GM12878 (cell line): ENCODE measurements at regions not wholly inside any gene's neighbourhood (a gene's known extent, or its start where the extent isn't known, plus 50 kb on each side); places are given as distances from the start of the nearest gene placed in this dataset.

ENCODE experiments used
- ATAC-seq: fragments of 200-7000 bp; cut with Tn5 transposase; 3 replicates; pipeline ENCODE4 v1.9.1; 2020; ENCODE audit warnings: mild to moderate bottlenecking, moderate library complexity
- BruUV-seq: library from RNA; stranded (reverse); fragments of 400-500 nt; replicated peaks from 2 replicates; lab custom pipeline; 2021; lab: Mats Ljungman, UMichigan
- CTCF ChIA-PET: fragments of 300-600 bp; sonication (Branson Sonifier 250); formaldehyde crosslinking; extraction: SDS; loops from one replicate; lab custom pipeline; 2021; ENCODE audit warnings: inconsistent platforms; lab: Yijun Ruan, JAX
- POLR2A ChIA-PET: fragments of 350-600 bp; formaldehyde crosslinking; extraction: SDS; loops from one replicate; lab custom pipeline; 2021; ENCODE audit warnings: inconsistent platforms; lab: Charles Lee
- RAD21 ChIA-PET: fragments of 300-600 bp; sonication (Branson Sonifier 250); formaldehyde crosslinking; loops from one replicate; lab custom pipeline; 2023; ENCODE audit warnings: antibody characterized with exemption; ENCODE audit not compliant: unreplicated experiment; lab: Charles Lee
- SMC1A ChIA-PET: fragments of 300-600 bp; sonication (Branson Sonifier 250); formaldehyde crosslinking; loops from one replicate; lab custom pipeline; 2023; ENCODE audit not compliant: unreplicated experiment, uncharacterized antibody; lab: Charles Lee
- DNase-seq: peaks from one replicate; pipeline ENCODE4 v3.0.0-alpha.2; 2011; ENCODE audit warnings: low read depth, low spot score
- FAIRE-seq: peaks from 3 replicates; lab custom pipeline; 2011; peaks lifted over from hg19 to GRCh38; lab: Jason Lieb, UNC
- H2AFZ ChIP-seq: 2 replicates; pipeline ENCODE4 v1.6.0; 2011; ENCODE audit warnings: low read depth, low read length, control low read depth; ENCODE audit not compliant: control insufficient read depth
- H3K27ac ChIP-seq: 2 replicates; pipeline ENCODE4 v1.5.1; 2011; ENCODE audit warnings: control low read depth; ENCODE audit not compliant: control insufficient read depth, insufficient read depth
- H3K27me3 ChIP-seq, 2 experiments: replicated peaks in 1 of 2; 2 replicates each; pipeline versions ENCODE4 v1.6.0 to v1.6.1; 2011; ENCODE audit warnings: low read length in 1 of 2; ENCODE audit not compliant: control insufficient read depth in 2 of 2, insufficient read depth in 2 of 2
- H3K36me3 ChIP-seq, 2 experiments: 2 replicates each; pipeline ENCODE4 v1.5.1; 2011; ENCODE audit warnings: low read length in 1 of 2; ENCODE audit not compliant: control insufficient read depth in 2 of 2, insufficient read depth in 2 of 2
- H3K4me1 ChIP-seq: 2 replicates; pipeline ENCODE4 v1.6.1; 2011; ENCODE audit warnings: mild to moderate bottlenecking, low read length, moderate library complexity, mixed read lengths; ENCODE audit not compliant: control insufficient read depth, insufficient read depth
- H3K4me2 ChIP-seq: 2 replicates; pipeline ENCODE4 v1.6.0; 2011; ENCODE audit warnings: control low read depth; ENCODE audit not compliant: control insufficient read depth, insufficient read depth
- H3K4me3 ChIP-seq: fragments of 200-600 bp; sonication (generic); 2 replicates; pipeline ENCODE4 v1.5.1; 2016
- H3K79me2 ChIP-seq: 2 replicates; pipeline ENCODE4 v1.6.0; 2011; ENCODE audit warnings: low read length; ENCODE audit not compliant: control insufficient read depth, insufficient read depth
- H3K9ac ChIP-seq: 2 replicates; pipeline ENCODE4 v1.8.0; 2011; ENCODE audit warnings: low read length, control low read depth, mixed read lengths; ENCODE audit not compliant: control insufficient read depth, insufficient read depth
- H3K9me3 ChIP-seq: replicated peaks from 3 replicates; pipeline ENCODE4 v1.5.1; 2011; ENCODE audit warnings: mild to moderate bottlenecking, low read length; ENCODE audit not compliant: control insufficient read depth, insufficient read depth
- H4K20me1 ChIP-seq: 2 replicates; pipeline ENCODE4 v1.6.0; 2011; ENCODE audit not compliant: control insufficient read depth, insufficient read depth
- CHD2 ChIP-seq: IDR thresholded peaks from 2 replicates; pipeline ENCODE4 v1.6.1; 2011; ENCODE audit warnings: low read depth, low read length, improper control_type of control experiment, borderline replicate concordance
- EP300 ChIP-seq, 2 experiments: fragments of 150-350 bp in 1 of 2; IDR thresholded peaks; 2 replicates each; pipeline ENCODE4 v1.6.1; 2011 to 2012; ENCODE audit warnings: low read depth in 2 of 2, low read length in 2 of 2, borderline replicate concordance in 1 of 2, improper control_type of control experiment in 1 of 2, inconsistent platforms in 1 of 2; ENCODE audit not compliant: control insufficient read depth in 1 of 2
- FOS ChIP-seq: IDR thresholded peaks from 3 replicates; pipeline ENCODE4 v1.6.1; 2011; ENCODE audit warnings: borderline replicate concordance; ENCODE audit not compliant: insufficient read length; ENCODE audit errors: extremely low read depth
- JUNB ChIP-seq: IDR thresholded peaks from 2 replicates; pipeline ENCODE4 v1.6.1; 2016; ENCODE audit warnings: antibody characterized with exemption, mild to moderate bottlenecking
- MYC ChIP-seq: IDR thresholded peaks from 2 replicates; pipeline ENCODE4 v1.6.1; 2011; ENCODE audit warnings: mild to moderate bottlenecking, low read length, moderate library complexity, inconsistent platforms; ENCODE audit not compliant: insufficient read depth, insufficient replicate concordance, insufficient read length, severe bottlenecking
- POLR2A ChIP-seq: IDR thresholded peaks from 2 replicates; pipeline ENCODE4 v1.6.1; 2011; ENCODE audit warnings: low read depth, mild to moderate bottlenecking, low read length
- POLR2AphosphoS5 ChIP-seq: IDR thresholded peaks from 2 replicates; pipeline ENCODE4 v1.6.1; 2011; ENCODE audit warnings: mild to moderate bottlenecking, low read length, inconsistent platforms
- SMARCA5 ChIP-seq: fragments of 450-650 bp; IDR thresholded peaks from 2 replicates; pipeline ENCODE4 v1.6.1; 2017; ENCODE audit warnings: mild to moderate bottlenecking
- SREBF2 ChIP-seq: IDR thresholded peaks from 2 replicates; pipeline ENCODE4 v1.6.1; 2012; ENCODE audit warnings: mild to moderate bottlenecking, low read length
- ZNF622 ChIP-seq: fragments of 450-650 bp; IDR thresholded peaks from 2 replicates; pipeline ENCODE4 v1.6.1; 2017; ENCODE audit warnings: mild to moderate bottlenecking, inconsistent platforms
- WGBS: methylation state at CpG from one replicate; pipeline ENCODE4 v1.1.6; 2016; ENCODE audit warnings: low lambda C conversion rate; ENCODE audit not compliant: insufficient replicate concordance, insufficient coverage; ENCODE audit errors: missing lambda C conversion rate; 5-methylcytosine and 5-hydroxymethylcytosine counted together
- in situ Hi-C: fragments of 300-500 bp; cut with MboI; formaldehyde crosslinking; loops from 9 replicates; pipeline ENCODE4 v1.14.3; 2018; ENCODE audit warnings: mixed read lengths
- intact Hi-C: fragments of 100-400 bp; cut with micrococcal nuclease; formaldehyde crosslinking; loops from one replicate; pipeline ENCODE4 v1.14.2; 2022; ENCODE audit not compliant: unreplicated experiment
- TF ChIP-seq, protein P1 (sequence below): fragments of 450-650 bp; formaldehyde crosslinking; IDR thresholded peaks from 2 replicates; pipeline ENCODE4 v1.5.0; 2022; ENCODE audit warnings: mild to moderate bottlenecking, missing genetic modification characterization
- TF ChIP-seq, protein P2 (sequence below): fragments of 450-650 bp; IDR thresholded peaks from 2 replicates; pipeline ENCODE4 v1.6.1; 2016; ENCODE audit warnings: mild to moderate bottlenecking, moderate library complexity, borderline replicate concordance
- TF ChIP-seq, protein P3 (sequence below): fragments of 150-350 bp; IDR thresholded peaks from 2 replicates; pipeline ENCODE4 v1.6.1; 2014; ENCODE audit warnings: mild to moderate bottlenecking, low read depth, low read length

DNA sequence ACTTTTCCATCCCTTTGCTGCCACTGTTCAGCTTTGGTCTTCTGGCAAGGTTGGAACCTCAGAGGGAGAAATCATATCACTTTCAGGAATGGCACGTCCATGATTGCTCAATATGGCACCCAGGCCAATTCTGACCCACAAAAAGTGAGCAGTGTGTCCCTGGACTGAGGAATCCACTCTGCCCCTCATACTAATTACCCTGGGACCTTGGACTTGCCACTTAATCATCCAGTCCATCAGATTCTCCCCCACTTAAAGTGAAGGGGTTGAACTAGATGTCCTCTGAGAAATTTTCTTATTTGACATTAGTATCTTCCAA is 449.3 kb upstream of the CITED2 start (continued):
- TF ChIP-seq, protein P1, sequence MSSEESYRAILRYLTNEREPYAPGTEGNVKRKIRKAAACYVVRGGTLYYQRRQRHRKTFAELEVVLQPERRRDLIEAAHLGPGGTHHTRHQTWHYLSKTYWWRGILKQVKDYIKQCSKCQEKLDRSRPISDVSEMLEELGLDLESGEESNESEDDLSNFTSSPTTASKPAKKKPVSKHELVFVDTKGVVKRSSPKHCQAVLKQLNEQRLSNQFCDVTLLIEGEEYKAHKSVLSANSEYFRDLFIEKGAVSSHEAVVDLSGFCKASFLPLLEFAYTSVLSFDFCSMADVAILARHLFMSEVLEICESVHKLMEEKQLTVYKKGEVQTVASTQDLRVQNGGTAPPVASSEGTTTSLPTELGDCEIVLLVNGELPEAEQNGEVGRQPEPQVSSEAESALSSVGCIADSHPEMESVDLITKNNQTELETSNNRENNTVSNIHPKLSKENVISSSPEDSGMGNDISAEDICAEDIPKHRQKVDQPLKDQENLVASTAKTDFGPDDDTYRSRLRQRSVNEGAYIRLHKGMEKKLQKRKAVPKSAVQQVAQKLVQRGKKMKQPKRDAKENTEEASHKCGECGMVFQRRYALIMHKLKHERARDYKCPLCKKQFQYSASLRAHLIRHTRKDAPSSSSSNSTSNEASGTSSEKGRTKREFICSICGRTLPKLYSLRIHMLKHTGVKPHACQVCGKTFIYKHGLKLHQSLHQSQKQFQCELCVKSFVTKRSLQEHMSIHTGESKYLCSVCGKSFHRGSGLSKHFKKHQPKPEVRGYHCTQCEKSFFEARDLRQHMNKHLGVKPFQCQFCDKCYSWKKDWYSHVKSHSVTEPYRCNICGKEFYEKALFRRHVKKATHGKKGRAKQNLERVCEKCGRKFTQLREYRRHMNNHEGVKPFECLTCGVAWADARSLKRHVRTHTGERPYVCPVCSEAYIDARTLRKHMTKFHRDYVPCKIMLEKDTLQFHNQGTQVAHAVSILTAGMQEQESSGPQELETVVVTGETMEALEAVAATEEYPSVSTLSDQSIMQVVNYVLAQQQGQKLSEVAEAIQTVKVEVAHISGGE (CRISPR knock-in tag), result no peak

DNA sequence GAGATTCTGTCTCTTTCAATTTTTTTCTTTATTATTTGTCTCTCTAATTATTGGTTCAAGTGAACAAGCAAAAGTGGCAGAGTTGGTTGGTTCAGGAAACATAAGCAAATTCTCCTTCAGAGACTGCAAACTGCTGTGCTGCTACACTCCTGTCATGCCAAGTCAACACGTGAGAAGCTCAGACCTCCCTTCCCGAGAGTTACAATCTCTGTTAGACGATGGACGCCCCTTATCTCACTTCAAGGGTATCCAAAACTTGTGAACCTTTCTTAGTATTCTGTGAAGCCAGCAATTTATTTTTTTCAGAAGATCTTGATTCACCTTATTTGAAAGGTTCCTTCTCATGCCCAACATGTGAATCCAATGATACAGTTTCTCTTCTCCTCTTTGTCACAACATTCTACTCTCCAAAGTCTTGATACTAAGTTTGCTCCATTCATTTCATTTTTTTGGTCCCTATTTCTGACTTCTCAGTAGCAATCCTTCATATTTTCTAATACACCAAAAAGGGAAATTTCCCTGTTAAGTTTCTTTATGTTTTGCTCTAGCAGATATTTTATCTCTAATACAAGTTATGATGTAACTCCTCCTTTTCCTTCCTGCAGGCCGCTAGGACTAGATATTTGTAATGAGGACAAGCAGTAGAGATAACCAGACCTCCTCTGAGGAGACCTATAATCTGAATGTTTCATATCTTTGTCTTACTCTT is 448.8 kb upstream of the CITED2 start:
- Histone ChIP-seq H3K9ac (no peak overlapping the region), H3K27ac (no peak overlapping the region), H3K9me3 (no peaks in the 10 kb centered on the region), H3K4me2 (no peak overlapping the region), H4K20me1 (no peaks in the 10 kb centered on the region), H3K4me1 (no peaks in the 10 kb centered on the region), H3K27me3 (no peaks in the 10 kb centered on the region), H2AFZ (no peak overlapping the region), H3K36me3 (no peaks in the 10 kb centered on the region), H3K79me2 (no peaks in the 10 kb centered on the region), H3K4me3 (no peak overlapping the region)
- BruUV-seq, result no TSS peak
- FAIRE-seq (no peak), DNase-seq (no peak), ATAC-seq (no peak)
- POLR2A ChIA-PET, result no interaction called here
- intact Hi-C loops (no loop called here), in situ Hi-C loops (no loop called here)
- SMC1A ChIA-PET, result no interaction called here
- CTCF ChIA-PET, result no interaction called here
- 18% methylated on average over 5 of the region's 5 CpGs for WGBS
- RAD21 ChIA-PET, result no interaction called here
- TF ChIP-seq EP300 (IDR thresholded peaks at IDR 0.05; ENCODE audit: borderline replicate concordance in 1 of 2, control insufficient read depth in 1 of 2, low read depth in 2 of 2, low read length in 2 of 2), result no peak
- TF ChIP-seq POLR2A, result no peak
- TF ChIP-seq, protein P2, sequence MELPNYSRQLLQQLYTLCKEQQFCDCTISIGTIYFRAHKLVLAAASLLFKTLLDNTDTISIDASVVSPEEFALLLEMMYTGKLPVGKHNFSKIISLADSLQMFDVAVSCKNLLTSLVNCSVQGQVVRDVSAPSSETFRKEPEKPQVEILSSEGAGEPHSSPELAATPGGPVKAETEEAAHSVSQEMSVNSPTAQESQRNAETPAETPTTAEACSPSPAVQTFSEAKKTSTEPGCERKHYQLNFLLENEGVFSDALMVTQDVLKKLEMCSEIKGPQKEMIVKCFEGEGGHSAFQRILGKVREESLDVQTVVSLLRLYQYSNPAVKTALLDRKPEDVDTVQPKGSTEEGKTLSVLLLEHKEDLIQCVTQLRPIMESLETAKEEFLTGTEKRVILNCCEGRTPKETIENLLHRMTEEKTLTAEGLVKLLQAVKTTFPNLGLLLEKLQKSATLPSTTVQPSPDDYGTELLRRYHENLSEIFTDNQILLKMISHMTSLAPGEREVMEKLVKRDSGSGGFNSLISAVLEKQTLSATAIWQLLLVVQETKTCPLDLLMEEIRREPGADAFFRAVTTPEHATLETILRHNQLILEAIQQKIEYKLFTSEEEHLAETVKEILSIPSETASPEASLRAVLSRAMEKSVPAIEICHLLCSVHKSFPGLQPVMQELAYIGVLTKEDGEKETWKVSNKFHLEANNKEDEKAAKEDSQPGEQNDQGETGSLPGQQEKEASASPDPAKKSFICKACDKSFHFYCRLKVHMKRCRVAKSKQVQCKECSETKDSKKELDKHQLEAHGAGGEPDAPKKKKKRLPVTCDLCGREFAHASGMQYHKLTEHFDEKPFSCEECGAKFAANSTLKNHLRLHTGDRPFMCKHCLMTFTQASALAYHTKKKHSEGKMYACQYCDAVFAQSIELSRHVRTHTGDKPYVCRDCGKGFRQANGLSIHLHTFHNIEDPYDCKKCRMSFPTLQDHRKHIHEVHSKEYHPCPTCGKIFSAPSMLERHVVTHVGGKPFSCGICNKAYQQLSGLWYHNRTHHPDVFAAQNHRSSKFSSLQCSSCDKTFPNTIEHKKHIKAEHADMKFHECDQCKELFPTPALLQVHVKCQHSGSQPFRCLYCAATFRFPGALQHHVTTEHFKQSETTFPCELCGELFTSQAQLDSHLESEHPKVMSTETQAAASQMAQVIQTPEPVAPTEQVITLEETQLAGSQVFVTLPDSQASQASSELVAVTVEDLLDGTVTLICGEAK, result no peak
- no peak for TF ChIP-seq SREBF2
- no peak for TF ChIP-seq POLR2AphosphoS5
- TF ChIP-seq FOS, result no peak
- TF ChIP-seq, protein P3, sequence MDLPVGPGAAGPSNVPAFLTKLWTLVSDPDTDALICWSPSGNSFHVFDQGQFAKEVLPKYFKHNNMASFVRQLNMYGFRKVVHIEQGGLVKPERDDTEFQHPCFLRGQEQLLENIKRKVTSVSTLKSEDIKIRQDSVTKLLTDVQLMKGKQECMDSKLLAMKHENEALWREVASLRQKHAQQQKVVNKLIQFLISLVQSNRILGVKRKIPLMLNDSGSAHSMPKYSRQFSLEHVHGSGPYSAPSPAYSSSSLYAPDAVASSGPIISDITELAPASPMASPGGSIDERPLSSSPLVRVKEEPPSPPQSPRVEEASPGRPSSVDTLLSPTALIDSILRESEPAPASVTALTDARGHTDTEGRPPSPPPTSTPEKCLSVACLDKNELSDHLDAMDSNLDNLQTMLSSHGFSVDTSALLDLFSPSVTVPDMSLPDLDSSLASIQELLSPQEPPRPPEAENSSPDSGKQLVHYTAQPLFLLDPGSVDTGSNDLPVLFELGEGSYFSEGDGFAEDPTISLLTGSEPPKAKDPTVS, result no peak
- TF ChIP-seq MYC, result no peak
- no peak for TF ChIP-seq CHD2
- no peak for TF ChIP-seq SMARCA5
- no peak for TF ChIP-seq JUNB
- TF ChIP-seq ZNF622, result no peak
